GM20000 (cell line): ENCODE measurements at regions not wholly inside any gene's neighbourhood (a gene's known extent, or its start where the extent isn't known, plus 50 kb on each side); places are given as distances from the start of the nearest gene placed in this dataset.

Experiments
- DNase-seq: peaks from one replicate; pipeline ENCODE4 v3.0.0; 2012; ENCODE audit warnings: low spot score
- TF ChIP-seq, protein P1 (sequence below): IDR thresholded peaks from 2 replicates; pipeline ENCODE4 v1.5.1; 2012; ENCODE audit warnings: mild to moderate bottlenecking, control low read depth; ENCODE audit errors: extremely low read depth, missing control alignments

- TF ChIP-seq, protein P1, sequence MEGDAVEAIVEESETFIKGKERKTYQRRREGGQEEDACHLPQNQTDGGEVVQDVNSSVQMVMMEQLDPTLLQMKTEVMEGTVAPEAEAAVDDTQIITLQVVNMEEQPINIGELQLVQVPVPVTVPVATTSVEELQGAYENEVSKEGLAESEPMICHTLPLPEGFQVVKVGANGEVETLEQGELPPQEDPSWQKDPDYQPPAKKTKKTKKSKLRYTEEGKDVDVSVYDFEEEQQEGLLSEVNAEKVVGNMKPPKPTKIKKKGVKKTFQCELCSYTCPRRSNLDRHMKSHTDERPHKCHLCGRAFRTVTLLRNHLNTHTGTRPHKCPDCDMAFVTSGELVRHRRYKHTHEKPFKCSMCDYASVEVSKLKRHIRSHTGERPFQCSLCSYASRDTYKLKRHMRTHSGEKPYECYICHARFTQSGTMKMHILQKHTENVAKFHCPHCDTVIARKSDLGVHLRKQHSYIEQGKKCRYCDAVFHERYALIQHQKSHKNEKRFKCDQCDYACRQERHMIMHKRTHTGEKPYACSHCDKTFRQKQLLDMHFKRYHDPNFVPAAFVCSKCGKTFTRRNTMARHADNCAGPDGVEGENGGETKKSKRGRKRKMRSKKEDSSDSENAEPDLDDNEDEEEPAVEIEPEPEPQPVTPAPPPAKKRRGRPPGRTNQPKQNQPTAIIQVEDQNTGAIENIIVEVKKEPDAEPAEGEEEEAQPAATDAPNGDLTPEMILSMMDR, result no peak
- no peak for DNase-seq
These were observed 103.0 kb upstream of the CDK1 start for GRCh38 chr10:60675236-60675635.

DNA sequence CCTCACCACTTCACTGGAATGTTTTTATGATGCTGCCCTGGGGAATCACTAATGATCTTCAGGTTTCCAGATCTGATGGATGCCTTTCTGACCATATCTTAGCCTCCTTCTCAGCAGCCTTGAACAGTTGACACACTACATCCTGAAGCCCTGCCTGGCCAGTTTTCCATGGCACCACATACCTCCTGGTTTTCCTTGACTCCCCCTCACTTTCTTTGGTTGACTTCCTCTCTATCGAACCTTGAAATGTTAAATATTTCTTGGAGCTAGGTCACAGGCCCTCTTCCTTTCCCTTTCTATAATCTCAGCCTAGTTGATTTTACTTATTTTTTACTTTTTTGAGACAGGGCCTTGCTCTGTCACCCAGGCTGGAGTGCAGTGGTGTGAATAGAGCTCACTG is 108.8 kb upstream of the CDK1 start:
- no peak for DNase-seq

DNA sequence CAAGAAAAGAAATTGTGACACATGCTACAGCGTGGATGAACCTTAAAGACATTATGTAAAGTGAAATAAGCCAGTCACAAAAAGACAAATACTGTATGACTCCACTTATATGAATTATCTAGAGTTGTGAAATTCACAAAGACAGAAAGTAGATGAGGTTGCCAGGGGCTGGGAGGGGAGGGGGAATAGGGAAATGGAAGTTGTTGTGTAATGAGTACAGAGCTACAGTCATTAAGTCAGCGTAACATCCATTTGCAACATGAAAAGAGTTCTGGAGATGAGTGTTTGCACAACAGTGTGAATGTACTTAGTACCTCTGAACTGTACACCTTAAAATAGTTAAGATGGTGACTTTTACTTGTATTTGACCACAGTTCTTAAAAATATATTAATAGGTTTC is 112.1 kb upstream of the CDK1 start:
- DNase-seq, result no peak
- TF ChIP-seq, protein P1, result no peak

More for the DNA sequence above, 108.8 kb upstream of the CDK1 start:
- TF ChIP-seq, protein P1, result no peak

- TF ChIP-seq, protein P1, result no peak
- no peak for DNase-seq
These were observed 113.4 kb upstream of the CDK1 start for GRCh38 chr10:60664859-60665258.

GRCh38 chr10:60663850-60664249 is 114.4 kb upstream of the CDK1 start:
- TF ChIP-seq, protein P1, result no peak
- DNase-seq, result no peak

DNA sequence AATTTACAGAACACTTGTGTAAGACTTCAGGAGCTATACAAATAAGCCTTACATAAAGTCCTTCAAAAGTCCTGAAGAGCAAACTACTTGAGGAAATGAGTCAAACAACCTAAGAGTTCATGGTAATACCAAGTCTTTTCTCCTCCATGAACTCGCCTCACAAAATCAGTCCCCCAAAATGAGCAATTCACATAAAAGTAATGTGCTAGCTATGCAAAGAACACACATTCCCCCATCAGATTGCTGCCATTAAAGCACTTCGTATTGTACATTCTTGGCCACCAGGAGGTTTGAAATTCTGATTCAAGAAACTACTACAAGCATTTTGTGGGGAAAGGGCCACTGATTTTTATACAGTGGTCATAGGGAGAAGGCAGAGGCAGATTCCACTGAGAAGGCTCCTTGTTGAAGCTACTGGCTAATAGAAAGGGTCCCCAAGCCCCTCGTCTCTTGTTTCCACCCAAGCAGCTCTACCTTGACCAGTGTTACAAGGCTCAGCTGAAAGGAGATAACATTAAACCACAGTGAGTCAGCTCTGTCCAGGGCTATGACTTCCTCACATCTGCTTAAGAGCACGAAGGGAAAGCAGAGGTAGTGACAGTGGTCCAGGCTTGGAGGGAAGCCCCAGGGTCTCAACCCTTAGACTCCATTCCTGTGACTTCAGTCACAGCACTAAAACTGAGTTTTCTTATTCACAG is 115.2 kb upstream of the CDK1 start:
- DNase-seq, result no peak
- TF ChIP-seq, protein P1, result no peak

- TF ChIP-seq, protein P1, result no peak
- DNase-seq, result no peak
These were observed 116.6 kb upstream of the CDK1 start for GRCh38 chr10:60661637-60662036.
